Globus pallidus (tissue), 1 donor: ENCODE measurements at regions not wholly inside any gene's neighbourhood (a gene's known extent, or its start where the extent isn't known, plus 50 kb on each side); places are given as distances from the start of the nearest gene placed in this dataset.
"Not testable (repeated sequence)": the region's sequence is repeated elsewhere in the genome, so short reads cannot be mapped to it uniquely, and the experiment has no call there.

Source experiments
- DNase-seq: peaks from one replicate; pipeline ENCODE4 v3.0.0-alpha.2; 2015; ENCODE audit warnings: low spot score

DNA sequence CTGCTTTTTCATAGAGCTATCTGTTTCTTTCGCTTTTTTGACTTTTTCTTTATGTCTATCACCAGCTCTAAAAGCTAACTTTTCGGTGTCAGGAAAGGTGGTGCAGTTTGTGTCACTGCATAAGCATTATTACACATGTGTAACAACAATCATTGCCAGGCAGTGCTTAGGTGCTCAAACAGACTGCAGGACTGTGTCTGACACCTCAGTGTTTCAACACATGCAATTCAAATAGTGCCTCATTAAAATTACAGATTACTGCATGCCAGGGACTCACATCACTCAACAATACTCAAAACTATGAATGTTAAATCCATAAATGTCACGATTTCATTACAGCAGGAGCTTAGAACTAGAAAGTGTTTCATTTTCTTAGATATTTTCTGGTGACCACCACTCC, 265.3 kb upstream of the SMIM30 start:
- no peak for DNase-seq

DNA sequence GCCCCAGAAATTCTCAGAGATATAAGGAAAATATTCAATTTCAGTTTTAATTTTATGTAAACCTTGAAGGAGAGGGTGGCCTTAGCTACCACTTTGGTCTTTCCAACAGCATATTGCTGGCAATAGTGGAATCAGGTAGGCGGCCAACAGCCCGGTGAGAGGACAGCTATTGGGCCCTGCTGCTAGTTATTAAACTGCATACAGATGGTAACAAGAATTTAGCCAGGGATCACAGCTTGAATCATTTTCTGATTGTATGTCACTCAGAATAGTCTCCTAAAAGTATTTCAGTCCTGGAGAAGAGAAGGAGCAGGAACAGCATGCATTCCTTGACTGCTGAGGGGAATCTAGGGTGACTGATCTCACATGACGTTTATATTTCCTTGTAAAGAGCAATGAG, 261.4 kb upstream of the SMIM30 start:
- DNase-seq, result no peak

- DNase-seq, result no peak
Measured at GRCh38 chr7:113374955-113375354, 256.6 kb upstream of the SMIM30 start.

- DNase-seq, result no peak
Measured at GRCh38 chr7:113373863-113374262, 255.5 kb upstream of the SMIM30 start.

- peak; percentile 7 for DNase-seq
Measured at GRCh38 chr7:113371416-113372043, 253.2 kb upstream of the SMIM30 start.

GRCh38 chr7:113370910-113371309, 252.6 kb upstream of the SMIM30 start:
- DNase-seq, result no peak

GRCh38 chr7:113368256-113368655, 249.9 kb upstream of the SMIM30 start:
- no peak for DNase-seq

GRCh38 chr7:113367041-113367586, 248.8 kb upstream of the SMIM30 start:
- DNase-seq, result no peak

GRCh38 chr7:113366122-113366521, 247.8 kb upstream of the SMIM30 start:
- no peak for DNase-seq

- no peak for DNase-seq
Measured at GRCh38 chr7:113349339-113349738, 231.0 kb upstream of the SMIM30 start.

DNA sequence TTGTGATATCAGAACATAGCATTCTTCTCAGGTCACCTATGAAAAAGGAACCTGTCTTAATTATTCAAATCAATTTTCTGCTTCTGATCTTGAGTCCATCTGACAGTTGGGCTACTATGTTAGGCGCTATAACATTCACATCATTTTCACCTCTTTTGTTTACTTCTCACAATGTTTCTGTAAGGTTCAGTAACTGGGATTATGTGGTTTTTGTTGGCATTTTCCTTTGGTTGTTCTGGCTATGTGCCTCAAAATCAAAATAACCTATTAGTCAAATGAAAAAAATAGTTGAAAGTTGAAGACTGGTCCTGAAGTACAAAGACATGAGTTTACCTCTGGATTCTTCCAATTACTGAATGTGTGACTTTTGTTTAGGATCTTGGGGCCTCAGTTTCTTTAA, 221.3 kb upstream of the SMIM30 start:
- DNase-seq, result no peak

DNA sequence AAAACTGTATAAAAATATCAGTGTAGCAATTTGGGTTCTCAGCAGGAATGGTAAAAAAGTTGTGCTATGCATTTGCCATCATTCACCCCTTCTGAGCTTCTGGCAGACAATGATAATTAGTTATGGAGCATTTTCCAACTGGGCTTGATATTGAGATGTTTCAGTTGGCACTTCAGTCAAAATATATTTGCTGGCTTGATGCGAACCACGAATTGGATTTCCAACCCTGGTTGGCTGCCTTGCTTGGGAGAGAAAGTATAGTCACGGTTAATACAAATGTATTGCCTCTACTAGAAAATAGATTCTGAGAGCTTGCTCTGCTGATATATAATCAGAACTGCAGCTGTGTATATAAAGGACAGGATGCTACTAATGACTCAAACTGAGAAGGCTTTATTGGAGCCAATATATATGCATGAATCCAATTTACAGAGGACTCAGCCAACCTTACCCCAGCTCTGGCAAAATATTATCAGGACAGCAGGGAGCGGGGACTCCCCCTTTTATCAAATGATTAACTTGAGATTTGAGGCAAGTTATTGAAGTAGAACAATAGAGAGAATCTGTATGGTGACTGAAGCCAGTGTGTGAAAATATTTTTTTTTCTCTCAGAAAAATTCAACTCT, 219.8 kb upstream of the SMIM30 start:
- no peak for DNase-seq

- not testable (repeated sequence) for DNase-seq
Measured at GRCh38 chr7:113336838-113337237, 218.5 kb upstream of the SMIM30 start.

DNA sequence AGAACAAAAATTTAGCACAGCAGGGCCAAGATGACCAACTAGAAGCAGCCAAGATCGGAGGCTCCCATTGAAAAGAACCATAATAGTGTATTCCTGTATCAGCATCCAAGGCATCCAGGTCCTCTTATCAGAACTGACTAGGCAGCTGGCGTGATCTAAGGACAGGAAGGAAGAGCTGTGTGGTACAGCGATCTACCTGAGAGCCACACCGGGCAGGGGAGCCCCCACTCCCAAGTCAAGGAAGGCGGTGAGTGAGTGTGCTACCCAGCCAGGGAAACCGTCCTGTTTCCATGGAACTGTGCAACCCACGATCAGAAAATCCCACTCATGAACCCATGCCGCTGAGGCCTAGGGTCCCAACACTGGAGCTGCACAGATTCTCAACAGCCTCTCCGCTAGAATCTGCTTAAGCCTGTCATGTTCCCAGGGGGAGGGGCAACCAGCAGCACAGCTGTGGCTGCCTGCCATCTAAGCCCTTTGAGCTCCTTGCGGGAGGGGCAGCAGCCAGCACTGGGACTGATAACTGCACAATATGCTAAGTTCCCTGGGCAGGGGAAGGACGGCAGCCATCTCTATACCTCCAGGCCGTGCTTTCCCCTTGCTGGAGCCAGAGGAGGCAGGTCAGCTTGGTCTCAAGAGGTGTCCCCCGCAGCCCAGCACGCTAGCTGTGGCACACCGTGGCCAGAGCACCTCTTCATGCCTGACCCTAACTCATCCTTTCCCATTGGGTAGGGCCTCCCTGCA, 213.0 kb upstream of the SMIM30 start:
- no peak for DNase-seq

GRCh38 chr7:113321201-113321600, 202.8 kb upstream of the SMIM30 start:
- DNase-seq, result no peak

- DNase-seq, result no peak
Measured at GRCh38 chr7:113320419-113320818, 202.1 kb upstream of the SMIM30 start.

DNA sequence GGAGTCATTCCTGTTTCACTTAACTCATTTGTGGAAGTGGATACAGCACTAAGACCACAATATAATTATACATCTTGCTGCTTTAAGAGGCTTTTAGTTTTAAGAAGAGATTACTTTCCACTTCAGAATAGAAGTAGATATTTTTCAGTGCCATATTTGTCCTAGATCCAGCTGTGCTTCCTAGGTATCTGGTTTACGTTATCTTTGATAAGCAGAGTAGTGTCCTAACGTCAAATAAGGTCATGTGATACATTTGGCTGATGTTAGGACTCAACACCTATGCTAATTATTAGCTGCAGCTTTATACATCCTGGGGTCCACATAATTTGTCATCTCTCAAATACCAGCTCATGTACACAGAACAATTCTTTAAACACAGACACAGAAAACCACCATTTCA, 196.2 kb upstream of the SMIM30 start:
- DNase-seq, result no peak

- no peak for DNase-seq
Measured at GRCh38 chr7:113308399-113308798, 190.0 kb upstream of the SMIM30 start.

GRCh38 chr7:113307147-113307546, 188.8 kb upstream of the SMIM30 start:
- DNase-seq, result no peak

DNA sequence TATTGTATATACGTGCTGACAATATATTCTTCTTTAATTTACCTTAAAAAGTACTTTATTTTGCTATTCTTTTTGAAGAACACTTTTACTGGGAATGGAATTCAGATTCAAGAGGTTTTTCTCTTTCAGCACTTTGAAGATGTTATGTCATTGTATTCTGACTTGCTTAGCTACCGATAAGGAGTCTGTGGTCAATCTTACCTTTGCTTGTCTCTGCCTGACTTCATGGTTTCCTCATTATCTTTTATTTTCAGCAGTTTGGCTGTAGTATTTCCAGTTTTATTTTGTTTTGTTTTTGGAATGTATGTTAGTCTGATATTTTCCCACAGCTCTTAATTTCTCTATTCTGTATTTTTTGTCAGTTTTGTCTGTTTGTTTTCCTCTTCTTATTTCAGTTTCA, 187.9 kb upstream of the SMIM30 start:
- no peak for DNase-seq

DNA sequence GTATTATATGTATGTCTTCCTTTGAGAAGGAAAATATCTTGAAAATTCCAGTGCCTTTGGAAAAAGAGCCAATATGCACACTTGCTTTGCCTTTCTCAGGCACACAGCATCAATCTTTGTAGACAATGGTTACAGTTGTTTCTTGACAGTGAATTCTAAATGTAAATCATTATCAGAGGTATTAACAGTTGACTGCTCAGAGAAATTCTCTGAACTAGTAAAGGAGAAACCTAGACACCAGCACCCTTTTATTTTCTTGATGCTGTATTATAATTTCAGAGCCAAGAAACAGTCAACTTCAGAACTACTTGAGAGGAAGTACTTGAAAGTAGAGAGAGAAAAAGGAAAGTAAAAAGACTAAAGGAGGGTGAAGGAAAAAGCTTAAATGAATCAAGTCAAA, 185.8 kb upstream of the SMIM30 start:
- no peak for DNase-seq

- not testable (repeated sequence) for DNase-seq
Measured at GRCh38 chr7:113303388-113303787, 185.0 kb upstream of the SMIM30 start.

DNA sequence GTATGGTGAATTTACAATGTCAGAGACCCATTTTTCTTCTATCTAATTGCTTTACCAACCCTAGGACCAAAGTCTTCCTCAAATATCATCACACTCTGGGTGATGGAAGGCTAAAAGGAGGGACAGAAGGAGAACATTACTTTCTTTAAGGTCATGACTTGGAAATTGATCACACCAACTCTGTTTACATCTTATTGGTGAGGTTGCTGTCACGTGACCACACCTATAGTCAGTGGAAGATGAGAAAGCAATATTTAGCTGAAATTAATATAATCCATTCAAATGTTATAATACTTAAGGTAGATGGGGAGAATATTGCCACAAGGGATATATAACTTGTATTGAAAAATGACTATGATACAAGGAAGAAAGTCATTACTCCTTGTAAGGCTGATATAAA, 183.6 kb upstream of the SMIM30 start:
- DNase-seq, result no peak
